HG02798 (cell line): ENCODE measurements at regions not wholly inside any gene's neighbourhood (a gene's known extent, or its start where the extent isn't known, plus 50 kb on each side); places are given as distances from the start of the nearest gene placed in this dataset.
"Not testable (repeated sequence)": the region's sequence is repeated elsewhere in the genome, so short reads cannot be mapped to it uniquely, and the experiment has no call there.

ENCODE experiments used
- ATAC-seq: cut with Tn5 transposase; IDR thresholded peaks from one replicate; pipeline ENCODE4 v1.9.1; 2021; ENCODE audit warnings: mild to moderate bottlenecking; ENCODE audit not compliant: unreplicated experiment, poor library complexity

GRCh38 chr12:8282181-8282580 is 54.8 kb upstream of the FAM90A1 start:
- ATAC-seq, result not testable (repeated sequence)

- not testable (repeated sequence) for ATAC-seq
Measured at GRCh38 chr12:8285681-8286080, 58.3 kb upstream of the FAM90A1 start.

GRCh38 chr12:8291764-8292163 is 64.3 kb upstream of the FAM90A1 start:
- not testable (repeated sequence) for ATAC-seq

GRCh38 chr12:8294662-8295061 is 67.2 kb upstream of the FAM90A1 start:
- ATAC-seq, result not testable (repeated sequence)

- ATAC-seq, result not testable (repeated sequence)
Measured at GRCh38 chr12:8308611-8309010, 81.2 kb upstream of the FAM90A1 start.

GRCh38 chr12:8315997-8316396 is 88.6 kb upstream of the FAM90A1 start:
- ATAC-seq, result not testable (repeated sequence)

- not testable (repeated sequence) for ATAC-seq
Measured at GRCh38 chr12:8317675-8318074, 90.3 kb upstream of the FAM90A1 start.

GRCh38 chr12:8320251-8320730 is 92.9 kb upstream of the FAM90A1 start:
- not testable (repeated sequence) for ATAC-seq

GRCh38 chr12:8320791-8321370 is 93.5 kb upstream of the FAM90A1 start:
- not testable (repeated sequence) for ATAC-seq

GRCh38 chr12:8325145-8325839 is 97.9 kb upstream of the FAM90A1 start:
- not testable (repeated sequence) for ATAC-seq

- ATAC-seq, result not testable (repeated sequence)
Measured at GRCh38 chr12:8328835-8329234, 101.4 kb upstream of the FAM90A1 start.

- ATAC-seq, result not testable (repeated sequence)
Measured at GRCh38 chr12:8332373-8332772, 105.0 kb upstream of the FAM90A1 start.

- not testable (repeated sequence) for ATAC-seq
Measured at GRCh38 chr12:8351073-8351472, 104.7 kb upstream of the CLEC6A start.

- ATAC-seq, result not testable (repeated sequence)
Measured at GRCh38 chr12:8354741-8355140, 101.0 kb upstream of the CLEC6A start.

GRCh38 chr12:8355531-8355930 is 100.2 kb upstream of the CLEC6A start:
- not testable (repeated sequence) for ATAC-seq

GRCh38 chr12:8373744-8374143 is 82.0 kb upstream of the CLEC6A start:
- not testable (repeated sequence) for ATAC-seq

GRCh38 chr12:8375122-8375521 is 80.6 kb upstream of the CLEC6A start:
- not testable (repeated sequence) for ATAC-seq

- ATAC-seq, result not testable (repeated sequence)
Measured at GRCh38 chr12:8377756-8378155, 78.0 kb upstream of the CLEC6A start.

GRCh38 chr12:8382556-8382955 is 73.2 kb upstream of the CLEC6A start:
- not testable (repeated sequence) for ATAC-seq

GRCh38 chr12:8384686-8385085 is 71.1 kb upstream of the CLEC6A start:
- not testable (repeated sequence) for ATAC-seq

- ATAC-seq, result not testable (repeated sequence)
Measured at GRCh38 chr12:8385431-8385830, 70.3 kb upstream of the CLEC6A start.

- ATAC-seq, result not testable (repeated sequence)
Measured at GRCh38 chr12:8386661-8387060, 69.1 kb upstream of the CLEC6A start.
